Stomach smooth muscle (tissue), 2 donors: ENCODE measurements at regions not wholly inside any gene's neighbourhood (a gene's known extent, or its start where the extent isn't known, plus 50 kb on each side); places are given as distances from the start of the nearest gene placed in this dataset.
"Not testable (repeated sequence)": the region's sequence is repeated elsewhere in the genome, so short reads cannot be mapped to it uniquely, and the experiment has no call there.

ENCODE experiments used
- H3K27ac ChIP-seq: one replicate; pipeline ENCODE4 v1.7.0; 2013; ENCODE audit warnings: mild to moderate bottlenecking, low read length, inconsistent platforms
- H3K27me3 ChIP-seq, 2 donors: one replicate each; pipeline ENCODE4 v1.7.0; 2013; ENCODE audit warnings: low read length in 2 of 2; ENCODE audit not compliant: insufficient read depth in 2 of 2, control insufficient read depth in 1 of 2
- H3K36me3 ChIP-seq, 2 donors: one replicate each; pipeline ENCODE4 v1.7.0; 2013; ENCODE audit warnings: low read length in 2 of 2; ENCODE audit not compliant: control insufficient read depth in 2 of 2, insufficient read depth in 2 of 2
- H3K4me1 ChIP-seq: one replicate; pipeline ENCODE4 v1.7.0; 2013; ENCODE audit warnings: low read length; ENCODE audit not compliant: control insufficient read depth, insufficient read depth
- H3K4me3 ChIP-seq, 2 donors: one replicate each; pipeline ENCODE4 v1.7.0; 2013; ENCODE audit warnings: low read length in 2 of 2
- H3K9ac ChIP-seq, 2 donors: one replicate each; pipeline ENCODE4 v1.7.0; 2013; ENCODE audit warnings: low read length in 2 of 2, mild to moderate bottlenecking in 1 of 2
- H3K9me3 ChIP-seq, 2 donors: one replicate each; pipeline ENCODE4 v1.7.0; 2013; ENCODE audit warnings: low read length in 2 of 2; ENCODE audit not compliant: control insufficient read depth in 2 of 2
- donor health status: healthy.
- donor health status: Pancreatic carcinoma.

- H3K9me3 ChIP-seq = no peaks in the 10 kb centered on the region
- H3K36me3 ChIP-seq = no peaks in the 10 kb centered on the region
- no peak overlapping the region for H3K4me3 ChIP-seq
Observed at GRCh38 chr3:167057581-167057980, 322.5 kb downstream of the ZBBX start.

GRCh38 chr3:167054926-167055325 lies 325.2 kb downstream of the ZBBX start:
- Histone ChIP-seq H3K9me3 (no peaks in the 10 kb centered on the region), H3K27ac (no peak overlapping the region), H3K27me3 (no peaks in the 10 kb centered on the region), H3K4me1 (no peaks in the 10 kb centered on the region), H3K4me3 (no peak overlapping the region), H3K36me3 (no peaks in the 10 kb centered on the region), H3K9ac (no peak overlapping the region)

More at GRCh38 chr3:167057581-167057980, 322.5 kb downstream of the ZBBX start:
- Histone ChIP-seq H3K9ac (no peak overlapping the region), H3K27ac (no peak overlapping the region), H3K4me1 (no peaks in the 10 kb centered on the region), H3K27me3 (no peaks in the 10 kb centered on the region)

- no peaks in the 10 kb centered on the region for H3K27me3 ChIP-seq
- H3K4me3 ChIP-seq = no peak overlapping the region
- no peak overlapping the region for H3K27ac ChIP-seq
- no peaks in the 10 kb centered on the region for H3K4me1 ChIP-seq
- no peak overlapping the region for H3K9ac ChIP-seq
- no peaks in the 10 kb centered on the region for H3K9me3 ChIP-seq
- H3K36me3 ChIP-seq = no peaks in the 10 kb centered on the region
Observed at GRCh38 chr3:167051421-167051820, 328.7 kb downstream of the ZBBX start.

- Histone ChIP-seq H3K4me1 (no peaks in the 10 kb centered on the region), H3K4me3 (no peak overlapping the region), H3K27ac (no peak overlapping the region), H3K36me3 (no peaks in the 10 kb centered on the region), H3K9me3 (no peaks in the 10 kb centered on the region), H3K27me3 (no peaks in the 10 kb centered on the region), H3K9ac (no peak overlapping the region)
Observed at GRCh38 chr3:167033866-167034265, 346.2 kb downstream of the ZBBX start.

- Histone ChIP-seq H3K9ac (no peak overlapping the region), H3K27me3 (no peaks in the 10 kb centered on the region), H3K9me3 (no peaks in the 10 kb centered on the region), H3K36me3 (no peaks in the 10 kb centered on the region), H3K4me3 (no peak overlapping the region), H3K27ac (no peak overlapping the region), H3K4me1 (no peaks in the 10 kb centered on the region)
Observed at GRCh38 chr3:167032267-167032876, 347.7 kb downstream of the ZBBX start.

- no peak overlapping the region for H3K4me3 ChIP-seq
- no peaks in the 10 kb centered on the region for H3K4me1 ChIP-seq
- H3K36me3 ChIP-seq = no peaks in the 10 kb centered on the region
- no peaks in the 10 kb centered on the region for H3K9me3 ChIP-seq
- H3K27me3 ChIP-seq = no peaks in the 10 kb centered on the region
- no peak overlapping the region for H3K27ac ChIP-seq
- no peak overlapping the region for H3K9ac ChIP-seq
Observed at GRCh38 chr3:167031364-167032049, 348.6 kb downstream of the ZBBX start.

GRCh38 chr3:167030082-167030725 lies 349.9 kb downstream of the ZBBX start:
- H3K4me1 ChIP-seq = no peaks in the 10 kb centered on the region
- H3K9me3 ChIP-seq = no peaks in the 10 kb centered on the region
- H3K4me3 ChIP-seq = no peak overlapping the region
- H3K9ac ChIP-seq = no peak overlapping the region
- no peak overlapping the region for H3K27ac ChIP-seq
- no peaks in the 10 kb centered on the region for H3K27me3 ChIP-seq
- H3K36me3 ChIP-seq = no peaks in the 10 kb centered on the region

- H3K4me1 ChIP-seq, H3K4me3 ChIP-seq, H3K9me3 ChIP-seq, H3K36me3 ChIP-seq, H3K27me3 ChIP-seq, H3K9ac ChIP-seq, H3K27ac ChIP-seq: not testable (repeated sequence)
Observed at GRCh38 chr3:167019503-167019902, 360.6 kb downstream of the ZBBX start.

- H3K9ac ChIP-seq, H3K27me3 ChIP-seq, H3K9me3 ChIP-seq, H3K27ac ChIP-seq, H3K4me1 ChIP-seq, H3K4me3 ChIP-seq, H3K36me3 ChIP-seq: not testable (repeated sequence)
Observed at GRCh38 chr3:167018591-167019111, 361.4 kb downstream of the ZBBX start.

- Histone ChIP-seq H3K4me1 (no peaks in the 10 kb centered on the region), H3K27me3 (no peaks in the 10 kb centered on the region), H3K27ac (no peak overlapping the region), H3K9me3 (no peaks in the 10 kb centered on the region), H3K36me3 (no peaks in the 10 kb centered on the region), H3K4me3 (no peak overlapping the region), H3K9ac (no peak overlapping the region)
Observed at GRCh38 chr3:167012691-167013090, 367.4 kb downstream of the ZBBX start.

- Histone ChIP-seq H3K4me1 (no peaks in the 10 kb centered on the region), H3K27me3 (no peaks in the 10 kb centered on the region), H3K9me3 (no peaks in the 10 kb centered on the region), H3K27ac (no peak overlapping the region), H3K4me3 (no peak overlapping the region), H3K36me3 (no peaks in the 10 kb centered on the region), H3K9ac (no peak overlapping the region)
Observed at GRCh38 chr3:167008791-167009190, 371.3 kb downstream of the ZBBX start.
